Astrocyte (in vitro differentiated cells and primary cell): ENCODE measurements at regions not wholly inside any gene's neighbourhood (a gene's known extent, or its start where the extent isn't known, plus 50 kb on each side); places are given as distances from the start of the nearest gene placed in this dataset.

Source experiments
- DNase-seq: peaks from one replicate; pipeline ENCODE4 v3.0.0-alpha.2; 2010; ENCODE audit warnings: low read depth
- FAIRE-seq: peaks from 2 replicates; lab custom pipeline; 2011; peaks lifted over from hg19 to GRCh38; lab: Jason Lieb, UNC
- H2AFZ ChIP-seq: 2 replicates; pipeline ENCODE4 v1.6.0; 2012; ENCODE audit warnings: low read depth, low read length, inconsistent platforms
- H3K27ac ChIP-seq: 2 replicates; pipeline ENCODE4 v1.5.1; 2011; ENCODE audit warnings: low read depth, low read length, inconsistent platforms
- H3K27me3 ChIP-seq: 2 replicates; pipeline ENCODE4 v1.6.0; 2011; ENCODE audit warnings: low read length, inconsistent platforms; ENCODE audit not compliant: insufficient read depth
- H3K36me3 ChIP-seq: 2 replicates; pipeline ENCODE4 v1.5.1; 2011; ENCODE audit warnings: low read length, inconsistent platforms; ENCODE audit not compliant: insufficient read depth
- H3K4me1 ChIP-seq: 2 replicates; pipeline ENCODE4 v1.5.1; 2011; ENCODE audit warnings: low read length, inconsistent platforms; ENCODE audit not compliant: insufficient read depth
- H3K4me2 ChIP-seq: 2 replicates; pipeline ENCODE4 v1.6.0; 2012; ENCODE audit warnings: low read length, inconsistent platforms
- H3K4me3 ChIP-seq: 2 replicates; pipeline ENCODE4 v1.5.1; 2011; ENCODE audit warnings: low read depth, mild to moderate bottlenecking, low read length, inconsistent platforms; ENCODE audit not compliant: insufficient read depth
- H3K79me2 ChIP-seq: 2 replicates; pipeline ENCODE4 v1.6.0; 2012; ENCODE audit warnings: mild to moderate bottlenecking, low read length, inconsistent platforms; ENCODE audit not compliant: insufficient read depth
- H3K9ac ChIP-seq: 2 replicates; pipeline ENCODE4 v1.6.0; 2012; ENCODE audit warnings: mild to moderate bottlenecking, low read length, inconsistent platforms
- H3K9me3 ChIP-seq: 2 replicates; pipeline ENCODE4 v1.5.1; 2012; ENCODE audit warnings: low read depth, mild to moderate bottlenecking, low read length, inconsistent platforms; ENCODE audit not compliant: insufficient read depth
- H4K20me1 ChIP-seq: 2 replicates; pipeline ENCODE4 v1.6.0; 2012; ENCODE audit warnings: low read length, inconsistent platforms; ENCODE audit not compliant: insufficient read depth
- H3K27ac Mint-ChIP-seq: one replicate; pipeline ENCODE4 v1.8.0; 2021; ENCODE audit warnings: mild to moderate bottlenecking, mixed read lengths; ENCODE audit not compliant: unreplicated experiment
- H3K27me3 Mint-ChIP-seq: one replicate; pipeline ENCODE4 v1.8.0; 2021; ENCODE audit warnings: low read depth, mixed read lengths; ENCODE audit not compliant: unreplicated experiment
- H3K36me3 Mint-ChIP-seq: one replicate; pipeline ENCODE4 v1.8.0; 2021; ENCODE audit warnings: low read depth, mixed read lengths; ENCODE audit not compliant: unreplicated experiment
- H3K4me1 Mint-ChIP-seq: one replicate; pipeline ENCODE4 v1.8.0; 2021; ENCODE audit warnings: low read depth, mixed read lengths; ENCODE audit not compliant: unreplicated experiment
- H3K4me3 Mint-ChIP-seq: one replicate; pipeline ENCODE4 v1.8.0; 2021; ENCODE audit warnings: mild to moderate bottlenecking, moderate library complexity, mixed read lengths; ENCODE audit not compliant: unreplicated experiment
- H3K9me3 Mint-ChIP-seq: one replicate; pipeline ENCODE4 v1.8.0; 2021; ENCODE audit warnings: mild to moderate bottlenecking, mixed read lengths; ENCODE audit not compliant: unreplicated experiment
- EZH2 ChIP-seq: IDR thresholded peaks from 2 replicates; pipeline ENCODE4 v1.6.1; 2012; ENCODE audit warnings: mild to moderate bottlenecking, low read length, inconsistent platforms; ENCODE audit not compliant: insufficient read depth
- TF ChIP-seq, protein P1 (sequence below): IDR thresholded peaks from 2 replicates; pipeline ENCODE4 v1.5.1; 2011; ENCODE audit warnings: low read depth, mild to moderate bottlenecking, inconsistent platforms, low read length, moderate library complexity; ENCODE audit not compliant: insufficient read depth

DNA sequence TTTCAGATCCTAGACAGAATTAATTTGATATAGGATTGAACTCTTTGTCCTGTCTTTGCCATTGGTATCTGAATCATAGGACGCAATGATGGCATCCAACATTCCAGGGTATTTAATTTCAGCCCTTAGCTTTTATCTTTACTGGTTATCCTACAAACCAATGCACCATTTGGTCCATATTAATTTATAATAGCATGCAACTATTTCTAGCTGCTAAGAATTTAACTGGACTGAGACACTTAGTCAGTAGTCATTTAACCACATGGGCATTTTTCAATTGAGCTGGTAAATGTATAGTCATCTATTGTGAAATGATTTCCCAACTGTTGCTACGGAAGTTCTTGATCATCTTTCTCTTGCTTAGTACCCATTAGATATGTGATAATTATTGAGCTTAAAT is 141.1 kb downstream of the CD164 start:
- Histone ChIP-seq H3K36me3 (no peaks in the 10 kb centered on the region), H4K20me1 (no peaks in the 10 kb centered on the region), H3K79me2 (no peaks in the 10 kb centered on the region), H2AFZ (no peak overlapping the region), H3K9ac (no peak overlapping the region), H3K27ac (no peak overlapping the region), H3K27me3 (no peaks in the 10 kb centered on the region), H3K9me3 (no peaks in the 10 kb centered on the region), H3K4me2 (no peak overlapping the region), H3K4me3 (no peak overlapping the region), H3K4me1 (no peaks in the 10 kb centered on the region)
- FAIRE-seq (no peak), DNase-seq (peak; percentile 4)
- no peak for TF ChIP-seq EZH2
- TF ChIP-seq, protein P1, sequence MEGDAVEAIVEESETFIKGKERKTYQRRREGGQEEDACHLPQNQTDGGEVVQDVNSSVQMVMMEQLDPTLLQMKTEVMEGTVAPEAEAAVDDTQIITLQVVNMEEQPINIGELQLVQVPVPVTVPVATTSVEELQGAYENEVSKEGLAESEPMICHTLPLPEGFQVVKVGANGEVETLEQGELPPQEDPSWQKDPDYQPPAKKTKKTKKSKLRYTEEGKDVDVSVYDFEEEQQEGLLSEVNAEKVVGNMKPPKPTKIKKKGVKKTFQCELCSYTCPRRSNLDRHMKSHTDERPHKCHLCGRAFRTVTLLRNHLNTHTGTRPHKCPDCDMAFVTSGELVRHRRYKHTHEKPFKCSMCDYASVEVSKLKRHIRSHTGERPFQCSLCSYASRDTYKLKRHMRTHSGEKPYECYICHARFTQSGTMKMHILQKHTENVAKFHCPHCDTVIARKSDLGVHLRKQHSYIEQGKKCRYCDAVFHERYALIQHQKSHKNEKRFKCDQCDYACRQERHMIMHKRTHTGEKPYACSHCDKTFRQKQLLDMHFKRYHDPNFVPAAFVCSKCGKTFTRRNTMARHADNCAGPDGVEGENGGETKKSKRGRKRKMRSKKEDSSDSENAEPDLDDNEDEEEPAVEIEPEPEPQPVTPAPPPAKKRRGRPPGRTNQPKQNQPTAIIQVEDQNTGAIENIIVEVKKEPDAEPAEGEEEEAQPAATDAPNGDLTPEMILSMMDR = no peak
- peaks cover 3% of the 10 kb centered on the region for H3K36me3 Mint-ChIP-seq
- H3K27ac Mint-ChIP-seq = no peak overlapping the region
- H3K9me3 Mint-ChIP-seq = peaks cover 5% of the 10 kb centered on the region
- H3K4me1 Mint-ChIP-seq = peaks cover 10% of the 10 kb centered on the region
- H3K4me3 Mint-ChIP-seq = no peak overlapping the region
- H3K27me3 Mint-ChIP-seq = no peaks in the 10 kb centered on the region

DNA sequence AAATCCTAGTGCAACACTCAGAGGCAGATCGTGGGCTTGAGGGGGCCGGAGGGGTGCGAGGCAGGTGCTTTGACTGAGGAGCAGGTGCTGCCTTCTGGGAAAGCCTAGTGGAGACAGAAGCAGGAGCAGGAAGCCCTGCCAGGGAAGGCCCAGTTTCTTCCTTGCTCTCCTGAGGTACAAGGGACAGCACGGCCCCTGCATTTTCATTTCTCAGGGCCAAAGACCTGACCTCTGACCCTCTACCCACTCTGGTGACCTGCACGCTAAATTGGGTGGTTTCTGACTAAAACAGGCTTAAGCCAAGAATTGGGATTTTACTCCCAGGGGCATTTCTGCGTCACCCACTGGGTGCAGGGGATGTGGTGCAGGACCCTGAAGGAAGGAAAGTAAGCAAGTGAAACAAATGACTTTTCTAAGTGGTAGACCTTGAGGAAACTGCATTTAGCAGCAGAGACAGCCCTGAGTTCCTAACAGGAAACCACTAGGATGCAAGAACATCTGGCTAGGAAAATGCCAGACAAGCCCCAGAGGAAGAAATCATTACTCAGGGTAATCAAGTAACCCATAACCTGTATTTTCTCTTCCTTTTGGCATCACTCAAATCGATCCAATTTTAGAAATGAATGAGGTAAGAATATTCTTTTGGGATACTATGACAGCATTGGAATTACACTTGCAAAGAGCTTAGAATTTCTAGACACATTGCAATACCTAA is 141.7 kb downstream of the CD164 start:
- FAIRE-seq = no peak
- no peaks in the 10 kb centered on the region for H3K27me3 Mint-ChIP-seq
- peaks cover 10% of the 10 kb centered on the region for H3K4me1 Mint-ChIP-seq
- H3K9me3 Mint-ChIP-seq = peaks cover 6% of the 10 kb centered on the region
- Histone ChIP-seq H3K4me3 (no peak overlapping the region), H3K9ac (no peak overlapping the region), H3K4me1 (no peaks in the 10 kb centered on the region), H3K27ac (no peak overlapping the region), H2AFZ (no peak overlapping the region), H3K36me3 (no peaks in the 10 kb centered on the region), H3K79me2 (no peaks in the 10 kb centered on the region), H4K20me1 (no peaks in the 10 kb centered on the region), H3K9me3 (no peaks in the 10 kb centered on the region), H3K4me2 (no peak overlapping the region), H3K27me3 (no peaks in the 10 kb centered on the region)
- no peak overlapping the region for H3K27ac Mint-ChIP-seq
- TF ChIP-seq EZH2 = no peak
- TF ChIP-seq, protein P1 = no peak
- no peak overlapping the region for H3K4me3 Mint-ChIP-seq
- no peak for DNase-seq
- H3K36me3 Mint-ChIP-seq = peaks cover 3% of the 10 kb centered on the region

DNA sequence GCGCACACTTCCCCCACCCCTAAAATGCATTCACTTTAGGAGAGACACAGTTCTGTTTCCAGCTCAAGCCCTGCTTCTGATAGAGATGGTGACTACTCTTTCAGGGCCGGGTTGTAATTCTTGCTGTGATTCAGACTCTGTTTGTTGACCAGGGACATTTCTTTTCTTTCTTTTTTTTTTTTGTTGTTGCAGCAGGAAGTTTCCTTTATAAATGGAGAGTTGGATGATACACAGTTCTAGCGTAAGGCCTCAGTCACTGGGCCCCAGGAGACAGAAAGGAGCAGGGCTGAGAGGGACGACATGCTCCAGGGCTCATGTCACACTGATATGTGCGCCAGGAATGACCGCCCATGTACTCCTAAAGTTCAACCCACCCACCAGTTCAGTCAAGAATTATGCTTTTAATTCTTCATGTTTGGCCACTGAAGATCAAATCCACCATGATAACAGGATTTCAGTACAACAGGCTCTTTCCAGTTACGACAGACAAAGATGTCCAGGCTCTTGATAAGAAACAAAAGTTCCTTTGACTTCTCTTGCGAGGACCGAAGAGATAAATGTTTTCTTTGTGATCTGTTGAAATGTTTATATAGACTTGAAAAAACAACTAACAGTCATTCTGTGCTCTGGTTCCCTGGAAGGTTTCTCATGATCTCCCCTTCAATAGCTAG is 142.5 kb downstream of the CD164 start:
- Mint-ChIP-seq H3K27me3 (no peaks in the 10 kb centered on the region), H3K4me1 (peaks cover 10% of the 10 kb centered on the region), H3K36me3 (peaks cover 3% of the 10 kb centered on the region), H3K9me3 (peaks cover 8% of the 10 kb centered on the region), H3K27ac (no peak overlapping the region), H3K4me3 (no peak overlapping the region)
- no peaks in the 10 kb centered on the region for H3K27me3 ChIP-seq
- H3K4me2 ChIP-seq = no peak overlapping the region
- no peak overlapping the region for H3K27ac ChIP-seq
- no peak overlapping the region for H3K9ac ChIP-seq
- H3K36me3 ChIP-seq = no peaks in the 10 kb centered on the region
- FAIRE-seq = no peak
- TF ChIP-seq, protein P1 = no peak
- TF ChIP-seq EZH2 = no peak
- no peak for DNase-seq
- no peaks in the 10 kb centered on the region for H3K9me3 ChIP-seq
- no peak overlapping the region for H3K4me3 ChIP-seq
- peak overlapping the region; percentile 54 for H2AFZ ChIP-seq
- no peaks in the 10 kb centered on the region for H3K79me2 ChIP-seq
- H4K20me1 ChIP-seq = no peaks in the 10 kb centered on the region
- H3K4me1 ChIP-seq = no peaks in the 10 kb centered on the region
